IPS-18c (cell line): ENCODE measurements at regions not wholly inside any gene's neighbourhood (a gene's known extent, or its start where the extent isn't known, plus 50 kb on each side); places are given as distances from the start of the nearest gene placed in this dataset.
A peak's percentile ranks its signal among the peaks of the same experiment; 100 is the strongest.
"Not testable (repeated sequence)": the region's sequence is repeated elsewhere in the genome, so short reads cannot be mapped to it uniquely, and the experiment has no call there.

Experiments used
- H3K4me3 ChIP-seq: 2 replicates; pipeline ENCODE4 v1.7.0; 2013; ENCODE audit warnings: low read depth, mild to moderate bottlenecking, low read length, moderate library complexity; ENCODE audit not compliant: insufficient read depth
- H3K9me3 ChIP-seq: one replicate; pipeline ENCODE4 v1.6.1; 2013; ENCODE audit warnings: mild to moderate bottlenecking, low read length, moderate library complexity; ENCODE audit not compliant: control insufficient read depth, insufficient read depth

DNA sequence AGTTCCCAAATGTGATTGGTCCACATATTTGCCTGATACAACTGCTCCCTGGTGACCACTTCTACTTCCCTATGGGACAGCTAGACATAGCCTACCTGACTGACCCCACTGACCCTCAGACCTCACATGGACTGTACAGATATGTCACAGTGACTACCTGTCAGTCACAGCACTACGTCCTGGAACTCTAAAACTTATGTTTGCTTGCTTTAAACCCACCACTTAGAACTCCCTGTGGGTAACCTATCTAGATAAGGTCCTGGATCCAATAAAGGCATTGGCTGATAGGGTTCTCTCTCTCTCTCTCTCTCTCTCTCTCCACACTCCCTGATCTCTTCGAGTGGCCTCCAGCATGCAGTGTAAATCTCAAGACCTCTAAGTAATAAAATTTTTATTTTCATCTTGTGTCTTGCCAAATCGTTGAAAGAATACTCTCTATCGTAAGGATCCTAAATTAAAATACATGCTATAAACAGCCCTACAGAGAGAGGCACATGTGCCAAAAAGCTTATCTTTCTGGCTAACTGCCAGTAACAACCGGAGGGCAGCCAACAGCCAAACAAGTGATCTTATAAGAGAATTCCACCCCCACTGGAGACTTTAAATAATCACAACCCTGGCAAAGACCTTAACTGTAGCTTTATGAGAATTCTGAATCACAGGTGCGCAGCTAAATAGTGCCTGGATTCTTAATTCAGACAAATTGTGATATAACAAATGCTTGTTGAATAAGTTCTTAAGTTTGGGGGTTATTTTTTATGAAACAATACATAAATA, 162.6 kb upstream of the LRRTM4 start:
- not testable (repeated sequence) for H3K9me3 ChIP-seq, H3K4me3 ChIP-seq

DNA sequence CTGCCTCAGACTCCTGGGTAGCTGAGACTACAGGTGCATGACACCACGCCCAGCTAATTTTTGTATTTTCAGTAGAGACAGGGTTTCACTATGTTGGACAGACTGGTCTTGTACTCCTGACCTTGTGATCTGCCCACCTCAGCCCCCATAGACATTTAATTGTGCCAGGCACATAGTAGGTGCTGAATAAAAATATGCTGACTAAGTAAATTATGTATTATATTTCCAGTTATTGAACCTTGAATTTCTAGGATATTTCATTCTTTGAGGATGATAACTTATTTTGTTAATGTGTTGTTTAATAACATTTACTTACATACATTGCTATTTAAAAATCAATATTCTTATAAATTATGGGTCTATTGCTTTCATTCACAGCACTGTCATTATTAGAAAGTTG, 190.4 kb upstream of the LRRTM4 start:
- H3K9me3 ChIP-seq, result no peaks in the 10 kb centered on the region
- no peak overlapping the region for H3K4me3 ChIP-seq

DNA sequence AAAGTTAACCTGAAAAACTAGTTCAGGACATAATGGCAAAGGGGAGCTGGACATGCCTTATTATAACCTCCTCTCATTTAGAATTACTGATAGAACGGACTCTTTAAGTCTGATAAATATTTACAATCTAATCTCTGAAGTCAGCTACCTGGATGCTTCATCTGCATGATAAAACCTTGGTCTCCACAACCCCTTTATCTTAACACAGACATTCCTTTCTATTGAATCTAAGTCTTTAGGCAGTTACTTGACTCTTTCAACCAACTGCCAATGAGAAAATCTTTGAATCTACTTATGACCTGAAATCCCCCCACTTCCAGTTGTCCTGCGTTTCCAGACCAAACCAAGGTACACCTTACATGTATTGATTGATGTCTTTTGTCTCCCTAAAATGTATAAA, 191.2 kb upstream of the LRRTM4 start:
- no peak overlapping the region for H3K4me3 ChIP-seq
- no peaks in the 10 kb centered on the region for H3K9me3 ChIP-seq

DNA sequence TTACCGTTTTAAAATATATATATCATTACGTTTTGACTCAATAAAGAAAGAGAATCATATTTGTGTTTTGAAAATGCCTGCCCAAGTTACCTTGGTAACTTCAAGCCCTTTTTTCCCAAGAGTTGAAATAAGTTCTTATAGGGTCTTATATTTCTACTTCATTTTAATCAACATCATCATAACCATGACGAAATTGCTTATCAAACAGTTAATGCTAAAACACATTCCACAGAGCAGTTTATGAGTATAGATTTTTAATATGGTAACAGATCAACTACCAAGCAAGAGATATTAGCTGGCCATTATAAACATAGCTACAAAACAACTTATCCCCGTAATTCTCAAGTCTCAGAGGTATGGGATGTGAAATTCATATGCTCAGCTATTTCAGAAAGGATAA, 197.9 kb upstream of the LRRTM4 start:
- no peak overlapping the region for H3K4me3 ChIP-seq
- no peaks in the 10 kb centered on the region for H3K9me3 ChIP-seq

DNA sequence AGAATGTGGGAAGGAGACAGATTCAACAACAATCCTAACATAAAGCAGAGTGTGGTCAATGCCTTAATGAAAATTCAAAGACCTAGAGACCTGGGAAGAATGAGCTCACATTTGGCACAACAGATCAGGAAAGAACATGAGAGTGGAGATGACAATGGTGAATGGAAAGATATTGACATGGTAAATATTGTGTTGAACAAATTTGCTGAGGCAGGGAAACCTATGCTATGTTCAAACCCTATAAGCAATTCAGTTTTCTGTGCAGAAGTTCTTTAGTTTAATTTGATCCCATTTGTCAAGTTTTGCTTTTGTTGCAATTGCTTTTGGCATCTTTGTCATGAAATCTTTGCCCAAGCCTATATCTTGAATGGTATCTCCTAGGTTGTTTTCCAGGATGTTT, 199.4 kb upstream of the LRRTM4 start:
- Histone ChIP-seq H3K4me3 (no peak overlapping the region), H3K9me3 (no peaks in the 10 kb centered on the region)

DNA sequence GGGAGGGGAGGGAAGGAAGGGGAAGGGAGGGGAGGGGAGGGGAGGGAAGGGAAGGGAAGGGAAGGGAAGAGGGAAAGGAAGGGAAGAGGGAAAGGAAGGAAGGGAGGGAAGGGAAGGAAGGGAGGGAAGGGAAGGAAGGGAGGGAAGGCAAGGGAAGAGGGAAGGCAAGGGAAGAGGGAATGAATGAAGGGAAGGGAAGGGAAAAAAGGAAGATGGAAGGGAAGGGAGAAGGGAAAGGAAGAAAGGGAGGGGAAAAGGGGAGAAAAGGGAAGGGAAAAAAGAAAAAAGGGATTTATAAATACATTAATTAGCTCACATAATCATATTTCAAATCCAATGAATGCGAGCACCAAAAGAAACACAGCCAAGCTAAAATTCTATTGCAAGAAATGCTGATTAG, 202.9 kb upstream of the LRRTM4 start:
- no peaks in the 10 kb centered on the region for H3K9me3 ChIP-seq
- no peak overlapping the region for H3K4me3 ChIP-seq

DNA sequence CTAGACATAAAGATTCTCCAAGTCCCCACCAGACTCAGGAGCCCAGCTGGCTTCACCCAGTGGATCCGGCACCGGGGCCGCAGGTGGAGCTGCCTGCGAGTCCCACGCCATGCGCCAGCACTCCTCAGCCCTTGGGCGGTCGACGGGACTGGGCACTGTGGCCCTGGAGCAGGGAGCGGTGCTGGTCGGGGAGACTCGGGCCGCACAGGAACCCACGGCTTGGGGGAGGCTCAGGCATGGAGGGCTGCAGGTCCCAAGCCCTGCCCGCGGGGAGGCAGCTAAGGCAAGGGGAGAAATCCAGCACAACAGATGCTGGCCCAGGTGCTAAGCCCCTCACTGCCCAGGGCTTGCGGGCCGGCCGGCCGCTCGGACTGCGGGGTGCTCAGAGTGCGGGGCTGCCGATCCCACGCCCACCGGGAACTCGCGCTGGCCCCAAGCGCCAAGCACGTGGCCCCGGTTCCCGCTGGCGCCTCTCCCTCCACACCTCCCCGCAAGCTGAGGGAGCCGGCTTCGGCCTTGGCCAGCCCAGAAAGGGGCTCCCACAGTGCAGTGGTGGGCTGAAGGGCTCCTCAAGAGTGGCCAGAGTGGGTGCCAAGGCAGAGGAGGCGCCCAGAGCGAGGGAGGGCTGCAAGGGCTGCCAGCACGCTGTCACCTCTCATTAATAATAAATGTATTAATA, 212.6 kb upstream of the LRRTM4 start:
- H3K9me3 ChIP-seq, H3K4me3 ChIP-seq: not testable (repeated sequence)

DNA sequence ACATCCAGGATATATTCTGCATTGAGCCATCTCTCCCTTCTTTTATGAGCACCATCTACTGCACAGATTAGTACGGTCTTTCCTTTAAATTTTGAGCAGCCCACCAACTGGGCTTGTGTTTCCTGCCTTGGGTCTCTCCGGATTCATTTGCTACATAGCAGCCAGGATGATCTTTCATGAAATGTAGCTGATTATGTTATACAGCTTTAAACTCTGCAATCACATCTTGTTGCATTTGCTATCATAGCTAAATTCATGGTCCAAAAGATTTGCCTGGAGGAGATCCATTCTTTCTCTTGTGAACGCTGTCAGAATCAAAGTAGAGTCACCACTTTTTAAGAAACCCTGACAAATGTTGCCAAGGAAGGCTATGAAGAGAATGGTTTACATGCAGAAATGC, 215.1 kb upstream of the LRRTM4 start:
- no peak overlapping the region for H3K4me3 ChIP-seq
- H3K9me3 ChIP-seq, result no peaks in the 10 kb centered on the region

DNA sequence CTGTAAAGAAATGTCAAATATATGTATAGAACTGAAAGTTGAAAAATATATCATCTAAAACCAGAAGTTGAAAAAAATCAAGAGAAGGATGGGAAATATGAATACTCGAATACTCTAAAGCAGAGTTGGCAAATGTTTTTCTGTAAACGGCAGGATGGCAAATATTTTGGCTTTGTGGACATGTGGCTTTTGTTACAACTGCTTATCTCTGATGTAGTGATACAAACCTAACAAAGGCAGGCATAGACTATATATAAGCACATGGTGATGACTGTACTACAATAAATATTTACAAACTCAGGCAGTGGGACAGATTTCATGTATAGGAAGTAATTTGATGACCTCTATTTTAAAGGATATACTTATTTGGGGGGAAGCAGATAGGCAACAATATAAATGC, 224.6 kb upstream of the LRRTM4 start:
- H3K9me3 ChIP-seq, result no peaks in the 10 kb centered on the region
- H3K4me3 ChIP-seq, result no peak overlapping the region

DNA sequence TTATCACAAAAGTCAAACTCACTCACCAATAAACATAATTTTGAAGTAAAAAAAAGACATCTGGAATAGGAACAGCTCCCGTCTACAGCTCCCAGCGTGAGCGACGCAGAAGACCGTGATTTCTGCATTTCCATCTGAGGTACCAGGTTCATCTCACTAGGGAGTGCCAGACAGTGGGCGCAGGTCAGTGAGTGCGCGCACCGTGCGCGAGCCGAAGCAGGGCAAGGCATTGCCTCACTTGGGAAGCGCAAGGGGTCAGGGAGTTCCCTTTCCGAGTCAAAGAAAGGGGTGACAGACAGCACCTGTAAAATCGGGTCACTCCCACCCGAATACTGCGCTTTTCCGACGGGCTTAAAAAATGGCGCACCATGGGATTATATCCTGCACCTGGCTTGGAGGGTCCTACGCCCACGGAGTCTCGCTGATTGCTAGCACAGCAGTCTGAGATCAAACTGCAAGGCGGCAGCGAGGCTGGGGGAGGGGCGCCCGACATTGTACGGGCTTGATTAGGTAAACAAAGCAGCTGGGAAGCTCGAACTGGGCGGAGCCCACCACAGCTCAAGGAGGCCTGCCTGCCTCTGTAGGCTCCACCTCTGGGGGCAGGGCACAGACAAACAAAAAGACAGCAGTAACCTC, 231.7 kb upstream of the LRRTM4 start:
- peak overlapping the region; percentile 55 for H3K4me3 ChIP-seq
- H3K9me3 ChIP-seq, result not testable (repeated sequence)

DNA sequence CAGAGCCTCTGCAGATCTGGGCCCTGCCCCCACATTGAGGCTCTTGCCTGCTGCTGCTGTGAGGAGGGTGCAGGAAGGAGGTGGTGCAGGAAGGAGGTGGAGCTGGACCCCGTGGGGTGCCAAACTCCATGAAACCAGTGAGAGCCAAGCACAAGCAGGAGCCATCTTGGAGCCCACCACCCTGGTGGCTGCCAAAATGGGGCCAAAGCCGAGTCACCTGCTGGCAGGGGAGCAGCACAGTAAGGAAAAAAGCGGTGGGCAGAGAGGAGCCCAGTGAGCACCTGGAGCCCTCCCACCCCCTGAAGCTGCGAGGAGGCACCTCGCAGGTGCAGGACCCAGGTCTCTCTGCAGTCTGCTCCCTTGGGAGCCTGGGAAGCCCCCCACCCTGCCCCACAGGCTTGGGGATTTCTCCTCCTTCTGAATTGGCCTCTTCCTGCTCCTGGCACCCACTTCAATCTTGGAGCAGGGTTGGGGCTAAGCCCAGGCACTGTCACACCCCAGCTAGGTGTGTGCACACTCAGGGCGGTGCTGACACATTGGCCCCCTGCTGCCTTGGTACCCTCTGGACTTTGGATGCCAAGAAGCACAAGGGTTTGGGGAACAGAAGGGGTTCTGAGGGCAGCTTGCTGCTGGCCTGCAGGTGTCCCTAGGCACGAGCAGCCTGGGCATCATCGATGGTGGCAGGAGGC, 245.4 kb upstream of the LRRTM4 start:
- no peak overlapping the region for H3K4me3 ChIP-seq
- H3K9me3 ChIP-seq, result peaks cover 2% of the 10 kb centered on the region

DNA sequence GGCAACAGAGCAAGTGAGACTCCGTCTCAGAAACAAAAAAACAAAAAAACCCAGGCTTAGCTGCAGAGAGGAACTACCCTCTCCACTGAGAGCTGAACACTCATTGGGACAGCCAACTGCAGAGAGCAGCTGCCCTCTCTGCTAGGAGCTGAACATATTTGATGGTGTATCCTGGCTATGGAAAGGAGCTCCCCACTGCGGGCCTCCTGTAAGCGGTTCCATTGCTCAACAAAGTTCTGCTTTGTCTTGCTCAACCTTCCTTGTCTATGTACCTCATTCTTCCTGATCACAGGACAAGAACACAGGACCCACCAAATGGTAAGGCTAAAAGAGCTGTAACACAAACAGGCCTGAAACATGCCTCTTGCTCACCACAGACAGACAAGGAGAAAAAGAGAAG, 246.3 kb upstream of the LRRTM4 start:
- H3K9me3 ChIP-seq, result peaks cover 2% of the 10 kb centered on the region

DNA sequence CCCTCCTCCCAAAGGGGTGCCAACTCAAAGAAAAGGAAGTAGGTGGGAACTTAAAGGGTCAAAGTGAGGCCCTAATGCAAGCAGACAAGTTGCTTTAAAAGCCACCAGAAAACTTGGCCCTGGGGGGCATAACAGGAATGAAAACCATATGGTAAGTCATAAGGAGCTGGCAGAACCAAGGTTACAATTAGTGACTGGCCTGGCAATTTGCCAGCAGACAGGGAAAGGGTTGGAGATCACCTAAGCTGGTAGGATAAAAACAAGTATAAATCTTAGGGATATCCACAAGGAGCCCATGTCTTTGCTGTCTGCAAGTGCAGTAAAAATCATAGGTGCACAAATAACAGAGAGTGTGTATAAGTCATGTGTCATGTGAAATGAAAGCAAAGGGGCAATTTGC, 256.7 kb upstream of the LRRTM4 start:
- Histone ChIP-seq H3K4me3 (no peak overlapping the region), H3K9me3 (no peaks in the 10 kb centered on the region)

More for the DNA sequence above, 246.3 kb upstream of the LRRTM4 start:
- no peak overlapping the region for H3K4me3 ChIP-seq

DNA sequence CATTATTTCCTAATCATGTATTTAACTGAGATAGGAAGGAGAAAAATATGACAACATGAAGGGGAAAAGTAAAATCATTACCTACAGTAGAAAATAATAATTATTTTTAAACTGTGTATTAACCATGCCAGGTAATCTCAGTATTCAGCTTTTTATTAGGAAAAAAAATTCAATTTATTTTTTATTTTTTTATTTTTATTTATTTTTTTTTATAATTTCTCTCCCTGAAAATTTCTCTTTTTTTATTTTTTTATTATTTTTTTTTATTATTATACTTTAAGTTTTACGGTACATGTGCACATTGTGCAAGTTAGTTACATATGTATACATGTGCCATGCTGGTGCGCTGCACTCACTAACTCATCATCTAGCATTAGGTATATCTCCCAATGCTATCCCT, 271.3 kb upstream of the LRRTM4 start:
- H3K9me3 ChIP-seq, H3K4me3 ChIP-seq: not testable (repeated sequence)

DNA sequence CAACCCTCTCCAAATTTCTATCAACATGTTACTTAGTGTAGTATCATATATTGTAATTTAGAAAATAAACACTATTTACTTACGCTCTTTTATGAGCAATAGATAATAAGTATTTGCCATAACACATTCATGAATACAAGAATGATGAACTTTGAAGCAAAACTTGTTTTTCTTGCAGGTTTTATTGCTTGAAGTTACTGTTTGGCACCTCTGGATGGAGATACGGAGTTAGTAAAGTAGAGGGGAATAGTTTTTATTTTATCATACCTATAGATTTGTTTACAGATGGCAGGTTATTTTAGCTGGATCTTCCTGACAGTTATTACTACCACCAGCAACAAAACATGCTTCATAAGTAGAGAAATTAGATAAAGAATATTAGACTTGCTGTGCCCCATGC, 274.2 kb upstream of the LRRTM4 start:
- Histone ChIP-seq H3K4me3 (no peak overlapping the region), H3K9me3 (no peaks in the 10 kb centered on the region)

DNA sequence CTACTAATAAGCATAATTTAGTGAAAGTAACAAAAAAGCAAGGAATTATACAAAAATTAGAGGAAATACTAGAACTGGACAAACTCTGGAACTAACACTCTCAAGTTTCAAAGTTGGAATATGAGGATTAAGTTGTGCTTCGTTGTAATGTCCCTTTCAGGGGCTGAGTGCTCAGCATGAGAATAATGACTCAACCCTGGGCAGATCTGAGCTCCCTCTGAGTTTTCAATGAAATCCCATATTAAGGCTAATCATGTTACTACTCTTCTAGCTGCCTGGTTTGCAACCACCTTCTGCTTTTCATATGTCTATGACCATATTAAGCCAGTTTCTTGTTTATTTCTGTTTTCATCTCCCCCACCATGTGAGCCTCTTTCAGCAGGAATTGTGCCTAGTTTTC, 274.9 kb upstream of the LRRTM4 start:
- Histone ChIP-seq H3K4me3 (no peak overlapping the region), H3K9me3 (no peaks in the 10 kb centered on the region)

DNA sequence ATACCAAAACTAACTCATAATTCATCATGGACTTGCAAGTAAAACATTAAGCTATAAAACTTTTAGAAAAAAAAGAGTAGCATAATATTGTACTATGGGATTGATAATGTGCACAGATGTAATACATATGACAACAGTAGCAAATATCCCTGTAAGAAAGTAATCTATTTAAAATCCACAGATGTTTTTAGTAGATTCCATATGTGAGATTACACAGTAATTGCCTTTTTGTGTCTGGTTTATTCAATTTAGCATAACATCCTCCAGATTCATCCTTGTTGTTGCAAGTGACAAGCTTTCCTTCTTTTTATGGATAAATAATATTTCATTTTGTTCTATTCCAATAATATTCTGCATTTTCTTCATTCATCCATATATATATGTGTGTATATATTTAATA, 278.2 kb upstream of the LRRTM4 start:
- no peak overlapping the region for H3K4me3 ChIP-seq
- H3K9me3 ChIP-seq, result no peaks in the 10 kb centered on the region
